LNCAP (cell line): ENCODE measurements at regions not wholly inside any gene's neighbourhood (a gene's known extent, or its start where the extent isn't known, plus 50 kb on each side); places are given as distances from the start of the nearest gene placed in this dataset.

Experiments
- TF ChIP-seq, protein P1 (sequence below): fragments of 450-650 bp; IDR thresholded peaks from 2 replicates; pipeline ENCODE4 v1.5.1; 2017; ENCODE audit warnings: mild to moderate bottlenecking

DNA sequence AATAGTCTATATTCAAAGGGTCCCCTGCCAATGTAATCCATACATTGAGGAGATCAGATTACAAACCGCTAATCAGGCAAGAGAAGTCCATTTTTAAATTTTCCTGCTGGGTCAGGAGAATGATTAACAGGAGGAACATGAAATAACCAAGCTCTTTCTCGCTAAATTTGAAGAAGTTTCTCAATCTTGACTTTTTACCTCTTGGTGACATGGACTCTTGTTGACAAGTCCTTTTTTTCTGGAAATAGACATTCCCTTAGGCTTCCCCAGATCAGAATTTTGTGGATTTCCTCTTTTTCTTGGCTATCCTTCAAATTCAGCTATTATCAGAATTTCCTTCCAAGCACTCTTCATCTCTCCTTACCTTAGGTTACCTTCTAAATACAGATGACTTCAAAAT lies 153.0 kb upstream of the LRATD1 start:
- TF ChIP-seq, protein P1, sequence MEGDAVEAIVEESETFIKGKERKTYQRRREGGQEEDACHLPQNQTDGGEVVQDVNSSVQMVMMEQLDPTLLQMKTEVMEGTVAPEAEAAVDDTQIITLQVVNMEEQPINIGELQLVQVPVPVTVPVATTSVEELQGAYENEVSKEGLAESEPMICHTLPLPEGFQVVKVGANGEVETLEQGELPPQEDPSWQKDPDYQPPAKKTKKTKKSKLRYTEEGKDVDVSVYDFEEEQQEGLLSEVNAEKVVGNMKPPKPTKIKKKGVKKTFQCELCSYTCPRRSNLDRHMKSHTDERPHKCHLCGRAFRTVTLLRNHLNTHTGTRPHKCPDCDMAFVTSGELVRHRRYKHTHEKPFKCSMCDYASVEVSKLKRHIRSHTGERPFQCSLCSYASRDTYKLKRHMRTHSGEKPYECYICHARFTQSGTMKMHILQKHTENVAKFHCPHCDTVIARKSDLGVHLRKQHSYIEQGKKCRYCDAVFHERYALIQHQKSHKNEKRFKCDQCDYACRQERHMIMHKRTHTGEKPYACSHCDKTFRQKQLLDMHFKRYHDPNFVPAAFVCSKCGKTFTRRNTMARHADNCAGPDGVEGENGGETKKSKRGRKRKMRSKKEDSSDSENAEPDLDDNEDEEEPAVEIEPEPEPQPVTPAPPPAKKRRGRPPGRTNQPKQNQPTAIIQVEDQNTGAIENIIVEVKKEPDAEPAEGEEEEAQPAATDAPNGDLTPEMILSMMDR, result no peak

DNA sequence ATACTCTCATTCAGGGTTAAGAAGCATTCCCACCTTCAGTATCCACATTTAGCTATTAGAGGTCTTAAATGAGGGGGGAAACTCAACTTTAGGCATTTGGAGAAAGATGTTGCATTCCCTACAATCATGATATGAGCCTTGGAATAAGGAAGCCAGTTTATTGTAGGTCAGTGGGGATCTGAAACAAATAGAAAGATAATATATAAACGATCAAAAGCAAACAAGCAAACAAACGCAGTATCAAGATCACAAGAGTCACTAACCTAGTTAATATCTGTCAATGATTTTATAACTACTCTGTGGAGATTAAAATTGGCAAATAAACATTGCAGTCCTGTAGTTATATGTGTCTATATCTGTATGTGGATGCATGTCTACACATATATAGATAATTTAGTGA lies 152.4 kb upstream of the LRATD1 start:
- TF ChIP-seq, protein P1, result no peak

DNA sequence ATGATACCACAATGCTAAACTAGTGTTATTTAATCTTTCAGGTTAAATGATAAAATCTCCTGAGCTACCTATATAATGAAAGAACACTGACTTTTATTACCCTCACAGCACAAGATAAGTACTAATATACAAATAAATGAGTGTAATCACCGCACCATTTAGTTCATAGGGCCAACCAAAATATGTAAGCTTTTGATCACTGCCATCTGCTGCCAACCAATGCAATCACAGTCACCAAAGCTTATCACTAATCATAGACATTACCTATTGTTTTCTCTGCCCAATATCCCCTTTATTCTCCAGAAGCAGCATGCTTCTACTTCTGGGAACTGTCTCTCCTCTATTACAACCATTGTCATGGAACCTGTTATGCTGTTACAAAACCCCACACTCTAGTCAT lies 151.6 kb upstream of the LRATD1 start:
- TF ChIP-seq, protein P1, result peak; percentile 41; the same call in 1 of the 2 replicates

DNA sequence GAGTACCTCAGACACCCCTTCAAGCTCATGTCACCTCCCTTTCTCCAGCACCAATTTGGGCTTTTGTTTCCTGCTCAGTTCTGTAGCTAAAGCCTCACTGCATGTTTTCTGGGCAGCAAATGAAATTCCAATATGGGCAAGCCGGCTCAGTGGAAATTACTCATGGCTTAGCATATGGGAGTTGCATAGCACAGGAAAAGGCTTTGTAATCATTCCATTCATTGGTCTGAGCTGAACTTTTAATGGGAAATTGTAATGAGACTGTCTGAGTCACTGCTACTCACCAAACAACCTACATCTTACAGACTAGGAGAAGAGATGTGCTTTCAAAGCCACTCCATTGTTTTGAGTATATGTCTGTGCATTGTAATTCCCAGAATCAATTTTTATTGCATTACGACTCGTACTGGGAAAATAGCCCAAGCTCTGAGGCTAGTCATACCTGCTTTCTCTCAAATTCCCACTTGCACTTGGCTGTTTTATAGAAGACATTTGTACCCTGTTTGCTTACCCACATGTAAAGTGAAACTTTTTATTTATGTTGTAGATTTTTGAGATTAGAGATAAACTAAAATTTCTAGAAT lies 139.5 kb upstream of the LRATD1 start:
- TF ChIP-seq, protein P1, result no peak

DNA sequence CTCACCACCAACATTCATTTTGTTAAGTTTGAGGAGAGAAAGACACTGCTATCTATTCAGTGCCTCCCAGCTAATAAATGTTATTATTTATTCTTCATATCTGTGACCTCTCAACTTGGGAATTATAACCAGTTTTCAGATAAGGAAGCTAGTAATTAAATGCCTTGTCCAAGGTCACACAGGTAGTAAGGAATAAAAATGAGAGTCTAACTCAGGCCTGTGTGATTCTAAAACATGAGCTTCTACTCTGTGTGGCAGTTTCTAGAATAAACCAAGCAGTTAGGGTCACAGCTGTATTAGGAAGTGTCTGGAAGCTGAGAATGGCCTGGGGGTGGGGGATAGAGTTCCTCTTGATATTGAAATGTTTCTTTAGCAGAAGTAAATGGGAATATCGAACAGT lies 137.8 kb upstream of the LRATD1 start:
- TF ChIP-seq, protein P1, result no peak

DNA sequence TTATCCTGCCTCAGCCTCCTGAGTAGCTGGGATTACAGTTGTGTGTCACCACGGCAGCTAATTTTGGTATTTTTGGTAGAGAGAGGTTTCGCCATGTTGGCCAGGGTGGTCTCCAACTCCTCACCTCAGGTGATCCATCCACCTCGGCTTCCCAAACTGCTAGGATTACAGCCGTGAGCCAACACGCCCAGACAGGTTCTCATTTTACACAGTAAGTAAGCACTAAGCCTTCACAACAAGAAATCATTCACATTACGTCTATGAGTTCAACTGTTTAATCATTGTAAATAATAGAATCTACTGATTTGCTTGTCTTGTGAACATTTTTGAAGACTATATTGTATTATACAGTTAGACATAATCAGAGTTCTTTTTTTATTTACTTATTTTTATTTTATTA lies 131.5 kb upstream of the LRATD1 start:
- TF ChIP-seq, protein P1, result no peak

DNA sequence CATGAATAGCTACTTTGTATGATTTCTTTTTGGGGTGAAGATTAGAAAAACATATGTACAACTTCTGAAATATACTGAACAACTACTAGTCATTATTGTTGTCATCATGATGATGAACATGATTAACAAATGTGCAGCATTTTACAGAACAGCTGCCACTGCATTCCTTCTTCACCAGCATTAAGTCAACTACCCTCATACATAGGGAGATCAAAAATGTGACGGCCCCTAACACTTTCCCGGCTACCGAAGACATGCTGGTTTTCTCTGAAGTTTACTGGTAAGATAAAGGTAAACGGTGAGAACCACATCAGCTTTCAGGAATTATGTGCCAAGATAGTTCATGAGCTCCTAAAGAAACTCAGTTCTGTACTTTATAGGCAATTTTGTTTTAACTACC lies 121.0 kb upstream of the LRATD1 start:
- TF ChIP-seq, protein P1, result no peak

DNA sequence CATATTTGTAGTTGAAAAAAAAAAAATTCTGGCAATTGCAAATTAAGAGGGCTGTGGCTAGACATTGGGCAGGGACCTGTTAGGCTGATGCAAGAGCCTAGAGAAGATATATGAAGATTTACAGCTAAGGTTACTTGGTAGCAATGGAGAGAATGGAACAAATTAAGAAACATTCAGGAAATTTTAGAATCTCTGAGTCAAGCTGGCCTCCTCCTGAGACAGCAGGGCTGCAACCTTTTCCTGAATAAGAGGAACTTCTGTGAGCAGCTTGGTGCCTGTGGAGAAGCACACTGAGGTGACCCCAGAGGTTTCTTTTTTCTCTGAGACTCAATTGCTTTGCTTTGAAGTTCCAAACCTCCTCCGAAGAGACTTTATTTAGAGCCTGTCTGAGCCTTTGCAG lies 118.6 kb upstream of the LRATD1 start:
- TF ChIP-seq, protein P1, result no peak
